Chondrocyte (in vitro differentiated cells): ENCODE measurements at regions not wholly inside any gene's neighbourhood (a gene's known extent, or its start where the extent isn't known, plus 50 kb on each side); places are given as distances from the start of the nearest gene placed in this dataset.
A peak's percentile ranks its signal among the peaks of the same experiment; 100 is the strongest.

Source experiments
- DNase-seq: peaks from one replicate; pipeline ENCODE4 v3.0.0; 2021; ENCODE audit warnings: mixed read lengths, low spot score
- H3K27ac Mint-ChIP-seq: one replicate; pipeline ENCODE4 v1.8.0; 2021; ENCODE audit warnings: mild to moderate bottlenecking, moderate library complexity, mixed read lengths; ENCODE audit not compliant: unreplicated experiment
- H3K27me3 Mint-ChIP-seq: 2 replicates; pipeline ENCODE4 v1.8.0; 2021; ENCODE audit warnings: low read depth, mixed read lengths
- H3K36me3 Mint-ChIP-seq: 2 replicates; pipeline ENCODE4 v1.8.0; 2021; ENCODE audit warnings: low read depth, mixed read lengths
- H3K4me1 Mint-ChIP-seq: 2 replicates; pipeline ENCODE4 v1.8.0; 2021; ENCODE audit warnings: low read depth, mild to moderate bottlenecking, mixed read lengths
- H3K4me3 Mint-ChIP-seq: one replicate; pipeline ENCODE4 v1.8.0; 2021; ENCODE audit warnings: mild to moderate bottlenecking, moderate library complexity, mixed read lengths; ENCODE audit not compliant: unreplicated experiment
- H3K9me3 Mint-ChIP-seq: 2 replicates; pipeline ENCODE4 v1.8.0; 2021; ENCODE audit warnings: low read depth, mixed read lengths
- CTCF ChIP-seq: fragments of 200-600 bp; sonication (generic); IDR thresholded peaks from 2 replicates; pipeline ENCODE4 v1.5.0; 2021; ENCODE audit warnings: antibody characterized with exemption, mild to moderate bottlenecking, moderate library complexity

GRCh38 chr4:124143632-124144031, 568.9 kb downstream of the ANKRD50 start:
- no peak for DNase-seq
- Mint-ChIP-seq H3K27ac (no peak overlapping the region), H3K9me3 (peaks cover 3% of the 10 kb centered on the region), H3K4me1 (peaks cover 16% of the 10 kb centered on the region), H3K4me3 (no peak overlapping the region), H3K36me3 (no peaks in the 10 kb centered on the region), H3K27me3 (no peaks in the 10 kb centered on the region)
- TF ChIP-seq CTCF = no peak

DNA sequence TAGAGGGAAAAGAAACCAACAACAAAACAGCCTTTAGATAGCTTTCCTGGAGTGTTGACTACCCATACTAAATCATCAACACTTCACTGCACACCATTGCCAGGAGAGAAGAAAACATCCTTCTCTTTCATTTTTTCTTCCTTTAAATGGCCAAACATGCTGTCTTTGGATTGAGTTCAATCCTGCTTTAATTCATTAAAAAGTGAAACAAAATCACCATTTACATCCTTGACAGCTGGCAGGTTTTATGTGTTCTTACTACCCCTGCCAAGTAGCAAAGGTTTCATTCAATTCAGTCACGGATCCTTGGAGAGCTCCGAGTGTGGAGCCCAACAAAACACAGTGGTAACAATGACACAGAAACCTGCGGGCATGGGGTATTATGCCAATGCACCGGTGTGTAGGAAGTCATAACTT, 568.3 kb downstream of the ANKRD50 start:
- Mint-ChIP-seq H3K4me3 (no peak overlapping the region), H3K9me3 (peaks cover 3% of the 10 kb centered on the region), H3K27me3 (no peaks in the 10 kb centered on the region), H3K36me3 (no peaks in the 10 kb centered on the region), H3K27ac (peak overlapping the region; percentile 2), H3K4me1 (peaks cover 16% of the 10 kb centered on the region)
- no peak for DNase-seq
- TF ChIP-seq CTCF = no peak

GRCh38 chr4:124146068-124146467, 566.5 kb downstream of the ANKRD50 start:
- Mint-ChIP-seq H3K9me3 (peaks cover 3% of the 10 kb centered on the region), H3K27ac (no peak overlapping the region), H3K27me3 (no peaks in the 10 kb centered on the region), H3K4me3 (no peak overlapping the region), H3K36me3 (no peaks in the 10 kb centered on the region), H3K4me1 (peaks cover 16% of the 10 kb centered on the region)
- TF ChIP-seq CTCF = no peak
- no peak for DNase-seq

- Mint-ChIP-seq H3K4me1 (peaks cover 12% of the 10 kb centered on the region), H3K27me3 (no peaks in the 10 kb centered on the region), H3K4me3 (no peak overlapping the region)
Measured at GRCh38 chr4:124151031-124151430, 561.5 kb downstream of the ANKRD50 start.

DNA sequence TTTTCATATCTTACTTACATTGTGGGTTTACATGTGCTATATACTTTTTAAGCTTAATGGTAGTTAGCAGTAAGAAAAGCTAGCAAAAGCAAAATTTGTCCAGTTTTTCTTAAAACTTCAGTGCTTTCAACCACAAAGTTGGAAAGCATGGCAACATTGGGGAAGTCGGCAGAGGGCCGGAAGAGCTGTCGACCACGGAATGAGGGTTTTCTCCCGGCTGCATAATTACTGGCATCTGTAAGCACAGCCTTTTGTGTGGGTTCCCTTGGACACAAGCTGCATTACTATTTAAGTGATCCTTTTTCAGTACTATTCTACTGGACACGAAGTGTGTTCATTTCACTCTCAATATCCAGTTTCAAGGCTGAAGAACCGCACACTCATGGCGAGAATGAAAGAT, 560.4 kb downstream of the ANKRD50 start:
- H3K9me3 Mint-ChIP-seq = no peaks in the 10 kb centered on the region
- H3K27me3 Mint-ChIP-seq = no peaks in the 10 kb centered on the region
- no peak for DNase-seq
- H3K27ac Mint-ChIP-seq = no peak overlapping the region
- TF ChIP-seq CTCF = no peak
- no peaks in the 10 kb centered on the region for H3K36me3 Mint-ChIP-seq
- H3K4me1 Mint-ChIP-seq = peaks cover 4% of the 10 kb centered on the region
- no peak overlapping the region for H3K4me3 Mint-ChIP-seq

More at GRCh38 chr4:124151031-124151430, 561.5 kb downstream of the ANKRD50 start:
- H3K36me3 Mint-ChIP-seq = no peaks in the 10 kb centered on the region
- H3K27ac Mint-ChIP-seq = no peak overlapping the region
- no peak for TF ChIP-seq CTCF
- H3K9me3 Mint-ChIP-seq = no peaks in the 10 kb centered on the region
- DNase-seq = no peak
